ENCODE measurements at regions not wholly inside any gene's neighbourhood (a gene's known extent, or its start where the extent isn't known, plus 50 kb on each side); places are given as distances from the start of the nearest gene placed in this dataset.

- TF ChIP-seq POLR2A (IDR thresholded peaks at IDR 0.05; ENCODE audit: low read length) (no peak), RARB (CRISPR knock-in tag; IDR thresholded peaks at IDR 0.05) (no peak), MYC (IDR thresholded peaks at IDR 0.05; ENCODE audit: borderline replicate concordance, low read length) (no peak), MAX (IDR thresholded peaks at IDR 0.05) (no peak), NPAS2 (CRISPR knock-in tag; IDR thresholded peaks at IDR 0.05; ENCODE audit: borderline replicate concordance) (no peak), CTCF (IDR thresholded peaks at IDR 0.05) (no peak), PHF8 (IDR thresholded peaks at IDR 0.05; ENCODE audit: borderline replicate concordance, low read depth) (no peak), MAZ (IDR thresholded peaks at IDR 0.05; ENCODE audit: borderline replicate concordance, low read depth, low read length) (no peak), JUNB (IDR thresholded peaks at IDR 0.05) (no peak), GATA3 (IDR thresholded peaks at IDR 0.05; ENCODE audit: borderline replicate concordance) (no peak), CBX8 (IDR thresholded peaks at IDR 0.05) (no peak)
Observed at GRCh38 chr19:32201211-32201610, 144.2 kb upstream of the ZNF507 start.

Measured in A549 (cell line).